GM12875 (cell line): ENCODE measurements at regions not wholly inside any gene's neighbourhood (a gene's known extent, or its start where the extent isn't known, plus 50 kb on each side); places are given as distances from the start of the nearest gene placed in this dataset.

Experiments
- H3K4me3 ChIP-seq: one replicate; pipeline ENCODE4 v1.5.1; 2011; ENCODE audit warnings: low read depth, low read length, control low read depth
- CTCF ChIP-seq: IDR thresholded peaks from 2 replicates; pipeline ENCODE4 v1.5.1; 2011; ENCODE audit warnings: low read depth, mild to moderate bottlenecking, control low read depth, inconsistent platforms, low read length, moderate library complexity, borderline replicate concordance; ENCODE audit not compliant: insufficient read depth

- H3K4me3 ChIP-seq = no peak overlapping the region
- TF ChIP-seq CTCF = no peak
Measured at GRCh38 chr20:40225596-40225995, 463.4 kb downstream of the MAFB start.

GRCh38 chr20:40223810-40224209 is 465.2 kb downstream of the MAFB start:
- H3K4me3 ChIP-seq = no peak overlapping the region
- no peak for TF ChIP-seq CTCF

GRCh38 chr20:40218971-40219370 is 470.1 kb downstream of the MAFB start:
- TF ChIP-seq CTCF = no peak
- H3K4me3 ChIP-seq = no peak overlapping the region

DNA sequence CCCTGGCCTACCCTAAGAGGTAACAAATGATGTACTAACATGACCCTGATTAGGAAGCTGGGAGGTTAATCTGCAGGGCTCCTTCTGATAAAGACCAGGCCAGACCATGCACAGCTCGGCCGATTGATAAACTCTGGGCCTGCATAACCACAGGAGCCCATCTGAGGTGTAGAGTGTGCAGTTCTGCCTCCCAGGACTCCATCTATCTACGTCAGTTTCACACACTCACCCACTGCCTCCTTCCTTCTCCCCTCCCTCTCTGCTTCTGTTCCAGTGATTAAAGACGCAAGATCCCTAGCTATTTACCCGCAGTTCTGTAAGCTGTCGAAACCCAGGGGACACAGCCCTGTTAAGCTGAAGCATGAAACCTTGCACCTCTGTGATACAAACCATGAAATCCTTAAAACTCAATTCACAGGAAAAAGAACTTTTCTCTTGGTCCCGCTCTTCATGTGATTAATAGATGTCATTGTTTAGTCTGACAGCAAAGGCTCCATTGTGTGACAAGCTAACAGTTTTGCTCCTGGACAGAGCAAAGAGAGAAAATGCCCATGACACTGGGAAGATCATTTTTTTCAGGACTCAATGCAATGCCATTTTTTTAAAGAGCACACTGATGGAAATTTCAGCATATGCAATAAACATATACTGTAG is 470.6 kb downstream of the MAFB start:
- no peak overlapping the region for H3K4me3 ChIP-seq

GRCh38 chr20:40207655-40208054 is 481.4 kb downstream of the MAFB start:
- no peak overlapping the region for H3K4me3 ChIP-seq
- TF ChIP-seq CTCF = no peak

More for the DNA sequence above, 470.6 kb downstream of the MAFB start:
- TF ChIP-seq CTCF = no peak

- no peak for TF ChIP-seq CTCF
- no peak overlapping the region for H3K4me3 ChIP-seq
Measured at GRCh38 chr20:40205971-40206370, 483.1 kb downstream of the MAFB start.

- TF ChIP-seq CTCF = no peak
- no peak overlapping the region for H3K4me3 ChIP-seq
Measured at GRCh38 chr20:40203032-40203431, 486.0 kb downstream of the MAFB start.
